SK-N-MC (cell line): ENCODE measurements at regions not wholly inside any gene's neighbourhood (a gene's known extent, or its start where the extent isn't known, plus 50 kb on each side); places are given as distances from the start of the nearest gene placed in this dataset.

Experiments
- DNase-seq: peaks from one replicate; pipeline ENCODE4 v3.0.0-alpha.2; 2011; ENCODE audit warnings: low read depth, low spot score
- H3K27ac ChIP-seq: fragments of 200-600 bp; sonication (generic); 2 replicates; pipeline ENCODE4 v1.5.1; 2016; ENCODE audit warnings: mixed run types
- H3K36me3 ChIP-seq: fragments of 200-600 bp; sonication (generic); 2 replicates; pipeline ENCODE4 v1.6.1; 2017; ENCODE audit warnings: antibody characterized with exemption, low read length, mixed read lengths; ENCODE audit not compliant: insufficient read depth
- H3K4me3 ChIP-seq: fragments of 200-600 bp; sonication (generic); 2 replicates; pipeline ENCODE4 v1.5.1; 2016
- H3K9ac ChIP-seq: fragments of 200-600 bp; sonication (generic); 2 replicates; pipeline ENCODE4 v1.8.0; 2017; ENCODE audit warnings: mixed run types, mixed read lengths; ENCODE audit not compliant: insufficient read length
- H3K9me3 ChIP-seq: fragments of 200-600 bp; sonication (generic); 2 replicates; pipeline ENCODE4 v1.6.1; 2017; ENCODE audit warnings: low read depth, mild to moderate bottlenecking, antibody characterized with exemption, low read length, moderate library complexity, mixed read lengths
- EZH2 ChIP-seq: fragments of 200-600 bp; sonication (generic); IDR thresholded peaks from one replicate; pipeline ENCODE4 v1.6.1; 2017; ENCODE audit warnings: antibody characterized with exemption
- FOXP2 ChIP-seq: optimal IDR thresholded peaks from 2 replicates; pipeline ENCODE3; 2011; ENCODE audit warnings: mild to moderate bottlenecking, moderate library complexity; ENCODE audit not compliant: insufficient read depth; ENCODE audit errors: extremely low read length, control extremely low read depth
- POLR2AphosphoS5 ChIP-seq: IDR thresholded peaks from 2 replicates; pipeline ENCODE4 v1.6.1; 2012; ENCODE audit warnings: mild to moderate bottlenecking, low read depth, low read length, borderline replicate concordance

DNA sequence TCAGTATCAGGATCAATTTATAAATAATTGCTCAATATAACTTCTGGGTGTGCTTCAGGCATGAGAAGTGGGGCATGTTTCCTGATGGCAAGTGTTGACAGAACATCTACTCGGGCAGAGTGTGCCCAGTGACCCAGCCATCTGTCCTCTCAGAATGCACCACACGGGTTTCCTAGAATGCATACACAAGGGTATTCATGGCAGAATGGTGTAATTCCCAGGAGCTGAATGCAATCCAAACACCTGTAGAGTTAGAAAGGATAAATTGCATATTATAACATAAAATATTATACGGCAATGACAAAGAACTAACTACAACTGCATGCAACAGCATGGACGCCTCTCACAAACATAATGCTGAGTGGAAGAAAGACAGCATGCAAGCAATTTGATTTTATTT lies 391.9 kb downstream of the SIPA1L2 start:
- H3K4me3 ChIP-seq = no peak overlapping the region
- DNase-seq = no peak

DNA sequence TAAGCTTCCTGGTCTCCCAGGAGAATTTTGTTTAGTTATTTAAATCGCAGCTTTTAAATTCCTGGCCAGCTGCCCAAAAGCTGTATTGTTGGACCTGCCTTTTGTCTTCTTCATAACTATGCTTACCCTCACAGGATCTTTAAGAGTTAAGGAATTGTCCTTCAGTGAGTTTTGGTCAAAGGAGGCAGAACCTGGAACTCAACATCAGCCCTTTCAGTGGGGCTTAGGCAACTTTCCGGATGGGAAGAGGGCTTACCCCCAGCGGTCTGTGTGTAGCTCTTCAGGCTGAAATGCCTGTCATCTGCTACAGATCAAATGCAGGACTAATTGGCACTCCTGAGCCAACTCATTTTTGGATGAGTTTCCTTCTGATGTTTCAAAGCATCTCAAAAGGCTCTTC lies 402.6 kb downstream of the SIPA1L2 start:
- H3K9ac ChIP-seq = no peak overlapping the region
- no peak for DNase-seq
- H3K27ac ChIP-seq = no peak overlapping the region
- no peak overlapping the region for H3K4me3 ChIP-seq
- TF ChIP-seq POLR2AphosphoS5 (no peak), FOXP2 (no peak), EZH2 (no peak)
- H3K9me3 ChIP-seq = no peaks in the 10 kb centered on the region
- H3K36me3 ChIP-seq = no peaks in the 10 kb centered on the region

More for the DNA sequence above, 391.9 kb downstream of the SIPA1L2 start:
- Histone ChIP-seq H3K27ac (no peak overlapping the region), H3K9me3 (no peaks in the 10 kb centered on the region), H3K9ac (no peak overlapping the region), H3K36me3 (no peaks in the 10 kb centered on the region)
- no peak for TF ChIP-seq POLR2AphosphoS5
- no peak for TF ChIP-seq FOXP2
- no peak for TF ChIP-seq EZH2

DNA sequence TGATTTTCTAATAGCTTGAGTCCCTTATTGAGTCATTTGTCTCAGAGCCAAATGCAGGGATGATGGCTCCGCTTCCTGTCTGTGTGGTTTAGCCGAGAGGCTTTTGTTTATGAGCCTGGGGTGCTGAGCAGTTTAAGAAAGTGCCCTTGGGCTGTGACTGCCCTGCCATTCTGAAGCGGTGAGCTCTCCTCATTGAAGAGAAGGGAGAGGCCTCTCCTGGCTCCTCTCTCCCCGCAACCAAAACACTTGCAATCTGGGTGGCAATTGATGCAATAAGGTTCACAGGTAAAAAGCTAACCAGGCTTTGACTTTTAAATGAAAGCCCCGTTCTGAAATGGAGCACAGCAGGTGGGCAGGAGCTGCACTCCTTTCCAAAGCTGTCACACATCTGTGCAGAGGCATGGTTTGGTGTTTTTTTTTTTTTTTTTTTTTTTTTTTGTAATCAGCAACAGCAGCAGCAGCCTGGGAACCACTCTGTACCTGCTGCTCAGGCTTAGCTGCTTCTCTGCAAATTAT lies 403.7 kb downstream of the SIPA1L2 start:
- peak; percentile 16 for TF ChIP-seq FOXP2
- TF ChIP-seq EZH2 = no peak
- TF ChIP-seq POLR2AphosphoS5 = no peak
- no peak overlapping the region for H3K27ac ChIP-seq
- DNase-seq = peak; percentile 65

DNA sequence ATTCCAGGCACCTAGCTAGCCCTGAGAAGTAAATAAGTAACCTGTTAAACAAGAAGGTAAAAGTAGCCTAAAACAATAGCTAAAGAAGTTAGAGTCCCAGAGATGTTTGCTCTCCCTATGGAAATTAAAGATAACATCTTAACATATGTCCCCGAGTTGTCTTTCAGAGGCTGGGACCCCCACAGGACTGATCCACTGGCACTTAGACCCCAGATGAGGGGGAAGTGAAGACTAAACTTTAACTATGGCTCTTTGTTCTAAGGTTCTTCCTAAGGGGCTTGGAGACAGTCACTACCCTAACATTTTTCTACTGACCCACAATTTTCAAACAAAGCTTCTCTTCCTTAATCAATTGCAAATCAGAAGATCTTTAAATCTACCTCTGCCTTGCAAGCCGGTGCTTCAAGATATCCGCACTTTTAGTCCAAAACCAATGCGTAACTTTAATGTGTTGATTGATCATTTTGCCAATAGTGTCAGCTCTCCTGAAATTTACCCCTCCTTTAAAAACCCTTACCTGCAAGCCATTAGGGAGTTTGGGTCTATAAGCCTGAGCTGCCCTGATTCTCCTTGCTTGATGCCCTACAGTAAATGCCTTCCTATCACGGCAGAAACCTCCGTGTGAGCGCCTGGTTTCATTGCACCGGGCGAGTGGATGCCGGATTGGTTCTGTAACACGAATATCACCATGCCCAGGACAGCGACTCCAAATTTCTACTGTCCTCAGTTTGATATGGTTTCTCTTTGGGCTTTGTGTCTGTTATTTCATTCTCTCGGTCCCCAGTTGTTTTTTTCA lies 404.4 kb downstream of the SIPA1L2 start:
- TF ChIP-seq EZH2 = no peak
- Histone ChIP-seq H3K27ac (no peak overlapping the region), H3K9me3 (no peaks in the 10 kb centered on the region), H3K4me3 (peak overlapping the region; percentile 49), H3K9ac (no peak overlapping the region), H3K36me3 (no peaks in the 10 kb centered on the region)
- DNase-seq = no peak

More for the DNA sequence above, 403.7 kb downstream of the SIPA1L2 start:
- no peaks in the 10 kb centered on the region for H3K9me3 ChIP-seq
- H3K9ac ChIP-seq = no peak overlapping the region
- no peaks in the 10 kb centered on the region for H3K36me3 ChIP-seq
- peak overlapping the region; percentile 49 for H3K4me3 ChIP-seq

DNA sequence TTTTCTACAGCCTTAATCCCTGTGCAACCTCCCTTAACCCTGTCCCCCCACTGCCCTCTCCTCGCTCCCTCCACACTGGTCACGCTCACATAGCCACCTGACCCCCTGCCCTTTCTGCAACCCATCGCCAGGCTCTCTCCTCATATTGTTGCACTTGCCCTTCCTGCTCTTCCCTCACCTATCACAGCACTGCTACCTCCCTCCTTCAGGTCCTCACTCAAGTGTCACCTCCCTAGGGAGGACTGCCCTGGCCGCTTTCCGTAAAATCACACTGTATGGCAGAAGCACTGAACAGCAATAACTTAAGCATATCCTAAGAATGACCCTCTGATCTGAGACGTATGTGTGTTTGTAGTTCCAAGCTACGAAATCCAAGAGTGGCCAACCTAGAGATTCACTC lies 406.0 kb downstream of the SIPA1L2 start:
- no peak overlapping the region for H3K4me3 ChIP-seq
- DNase-seq = no peak
- no peak for TF ChIP-seq POLR2AphosphoS5
- TF ChIP-seq EZH2 = no peak
- TF ChIP-seq FOXP2 = no peak
- no peak overlapping the region for H3K9ac ChIP-seq
- no peaks in the 10 kb centered on the region for H3K9me3 ChIP-seq
- no peak overlapping the region for H3K27ac ChIP-seq
- H3K36me3 ChIP-seq = no peaks in the 10 kb centered on the region

DNA sequence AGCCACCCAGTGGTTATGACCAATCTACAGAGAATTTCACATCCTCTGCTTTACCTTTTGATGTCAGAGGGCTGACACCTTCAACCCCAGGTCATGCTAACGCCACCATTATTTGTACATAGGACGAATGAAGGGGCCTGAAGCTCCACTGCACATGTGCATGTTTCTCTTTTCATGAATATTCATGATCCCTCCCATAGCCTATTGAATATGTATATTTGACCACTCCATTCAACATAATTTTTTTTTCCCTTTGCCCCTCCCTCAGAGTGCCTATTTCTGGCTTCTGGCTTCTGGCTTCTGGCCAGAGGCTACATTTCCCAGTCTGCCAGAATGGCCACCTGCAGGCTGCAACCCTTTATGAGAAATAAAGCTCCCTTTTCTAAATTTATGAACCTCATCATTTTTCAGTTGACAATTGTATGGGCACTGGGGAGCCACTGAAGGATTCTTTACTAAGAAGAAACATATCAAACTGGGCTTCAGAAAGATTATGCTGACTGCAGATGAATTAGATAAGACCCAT lies 406.7 kb downstream of the SIPA1L2 start:
- no peak overlapping the region for H3K27ac ChIP-seq
- no peak for DNase-seq
- no peak overlapping the region for H3K9ac ChIP-seq
- no peaks in the 10 kb centered on the region for H3K36me3 ChIP-seq
- no peak overlapping the region for H3K4me3 ChIP-seq
- TF ChIP-seq EZH2 = no peak
- no peak for TF ChIP-seq POLR2AphosphoS5
- TF ChIP-seq FOXP2 = no peak
- no peaks in the 10 kb centered on the region for H3K9me3 ChIP-seq

DNA sequence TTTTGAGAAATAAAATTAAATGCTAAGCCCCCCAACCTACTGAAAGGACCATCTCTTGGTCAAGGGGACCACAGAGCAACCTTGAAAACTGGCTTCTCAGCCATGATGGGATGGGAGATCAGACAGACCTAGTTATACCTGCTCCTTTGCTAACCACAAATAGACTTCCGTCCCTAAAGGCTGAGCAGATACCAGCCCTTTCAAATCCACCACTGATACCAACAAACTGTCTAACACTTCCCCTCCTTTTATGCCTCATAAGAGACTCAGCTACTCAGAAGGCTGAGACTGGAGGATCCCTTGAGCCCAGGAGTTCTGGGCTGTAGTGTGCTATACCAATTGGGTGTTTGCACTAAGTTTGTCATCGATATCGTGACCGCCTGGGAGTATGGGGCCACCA lies 407.3 kb downstream of the SIPA1L2 start:
- TF ChIP-seq FOXP2 = no peak
- TF ChIP-seq POLR2AphosphoS5 = no peak
- no peak for TF ChIP-seq EZH2
- no peak overlapping the region for H3K9ac ChIP-seq

DNA sequence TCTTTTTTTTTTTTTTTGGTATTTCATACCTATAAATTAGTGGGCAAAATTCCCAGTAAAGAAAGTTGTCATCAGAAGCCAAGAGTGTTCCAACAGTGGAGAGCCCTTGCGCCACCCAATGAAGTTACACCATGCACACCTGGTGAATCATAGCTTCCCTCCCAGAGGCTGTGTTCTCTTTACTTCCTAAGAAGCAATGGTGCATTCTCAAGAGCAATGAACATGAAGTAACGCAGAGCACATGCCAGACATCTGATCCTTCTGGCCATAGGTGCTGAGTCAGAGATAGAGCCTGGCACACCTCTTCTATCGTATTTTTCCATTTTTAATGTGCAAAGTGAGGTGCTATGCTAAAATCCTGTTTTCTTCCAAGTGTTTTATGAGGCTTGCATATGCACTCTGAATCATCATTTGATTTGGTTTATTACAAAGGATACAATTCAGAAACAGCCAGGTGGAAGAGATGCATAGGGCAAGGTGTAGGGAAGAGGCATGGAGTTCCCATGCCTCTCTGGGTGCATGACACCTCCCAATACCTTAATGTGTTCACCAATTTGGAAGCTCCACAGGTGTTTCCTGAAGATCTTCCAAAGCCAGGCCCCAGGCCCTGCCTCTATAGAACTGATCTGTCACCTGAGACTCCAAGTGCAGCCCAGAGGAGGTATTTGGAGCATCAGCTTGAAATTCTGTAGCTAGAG lies 408.0 kb downstream of the SIPA1L2 start:
- H3K9me3 ChIP-seq = no peaks in the 10 kb centered on the region
- no peak for TF ChIP-seq FOXP2
- no peak for DNase-seq
- H3K4me3 ChIP-seq = no peak overlapping the region
- no peak overlapping the region for H3K27ac ChIP-seq
- no peaks in the 10 kb centered on the region for H3K36me3 ChIP-seq
- no peak overlapping the region for H3K9ac ChIP-seq

More for the DNA sequence above, 407.3 kb downstream of the SIPA1L2 start:
- no peak for DNase-seq
- H3K27ac ChIP-seq = no peak overlapping the region
- H3K36me3 ChIP-seq = no peaks in the 10 kb centered on the region
- no peak overlapping the region for H3K4me3 ChIP-seq
- no peaks in the 10 kb centered on the region for H3K9me3 ChIP-seq
